H1 (cell line): ENCODE measurements at regions not wholly inside any gene's neighbourhood (a gene's known extent, or its start where the extent isn't known, plus 50 kb on each side); places are given as distances from the start of the nearest gene placed in this dataset.

Source experiments
- ASH2L ChIP-seq: fragments of 200-600, 300-600 bp; sonication (generic); IDR thresholded peaks from one replicate; pipeline ENCODE4 v1.7.1; 2017; ENCODE audit warnings: low read length
- BRCA1 ChIP-seq: IDR thresholded peaks from 2 replicates; pipeline ENCODE4 v1.6.1; 2012; ENCODE audit warnings: low read depth, low read length, improper control_type of control experiment
- CBX8 ChIP-seq: fragments of 300-800, 300-1000 bp; sonication (generic); IDR thresholded peaks from 2 replicates; pipeline ENCODE4 v1.7.1; 2016; ENCODE audit warnings: low read depth, low read length, borderline replicate concordance
- CHD7 ChIP-seq: fragments of 300-600 bp; sonication (generic); IDR thresholded peaks from 2 replicates; pipeline ENCODE4 v1.7.1; 2012; ENCODE audit warnings: low read length, moderate library complexity, mild to moderate bottlenecking, inconsistent platforms; ENCODE audit not compliant: insufficient replicate concordance
- MAFK ChIP-seq: IDR thresholded peaks from 2 replicates; pipeline ENCODE4 v1.6.1; 2012; ENCODE audit warnings: low read depth, mild to moderate bottlenecking, improper control_type of control experiment, low read length
- NRF1 ChIP-seq: IDR thresholded peaks from 2 replicates; pipeline ENCODE4 v1.6.1; 2011; ENCODE audit warnings: mild to moderate bottlenecking, low read depth, low read length, improper control_type of control experiment
- SP1 ChIP-seq: IDR thresholded peaks from 2 replicates; pipeline ENCODE4 v1.6.1; 2011; ENCODE audit warnings: low read depth, low read length
- SRF ChIP-seq: IDR thresholded peaks from 2 replicates; pipeline ENCODE4 v1.6.1; 2011; ENCODE audit warnings: mild to moderate bottlenecking, low read depth, low read length, moderate library complexity

- TF ChIP-seq CHD7 = no peak
- no peak for TF ChIP-seq SP1
- TF ChIP-seq CBX8 = no peak
- no peak for TF ChIP-seq BRCA1
- no peak for TF ChIP-seq MAFK
- TF ChIP-seq SRF = no peak
- TF ChIP-seq NRF1 = no peak
- no peak for TF ChIP-seq ASH2L
- TF ChIP-seq, all 59 proteins: peak for 0
Observed at GRCh38 chr4:178958725-178959440, 1516.6 kb upstream of the AGA start (continued).
